Colonic mucosa (tissue), 4 donors: ENCODE measurements at regions not wholly inside any gene's neighbourhood (a gene's known extent, or its start where the extent isn't known, plus 50 kb on each side); places are given as distances from the start of the nearest gene placed in this dataset.
A peak's percentile ranks its signal among the peaks of the same experiment; 100 is the strongest.
"Not testable (repeated sequence)": the region's sequence is repeated elsewhere in the genome, so short reads cannot be mapped to it uniquely, and the experiment has no call there.

Source experiments
- DNase-seq: peaks from one replicate; pipeline ENCODE4 v3.0.0-alpha.2; 2020
- H3K27ac ChIP-seq: fragments of 200-600 bp; one replicate; pipeline ENCODE4 v1.8.0; 2021
- H3K27me3 ChIP-seq: fragments of 200-600 bp; one replicate; pipeline ENCODE4 v1.8.0; 2021
- H3K36me3 ChIP-seq: fragments of 200-600 bp; one replicate; pipeline ENCODE4 v1.8.0; 2021
- H3K4me1 ChIP-seq: fragments of 200-600 bp; one replicate; pipeline ENCODE4 v1.8.0; 2021; ENCODE audit warnings: mild to moderate bottlenecking
- H3K4me3 ChIP-seq: fragments of 200-600 bp; one replicate; pipeline ENCODE4 v1.8.0; 2021
- H3K9ac ChIP-seq, 2 donors: one replicate each; pipeline ENCODE4 v1.7.0; 2013; ENCODE audit warnings: control low read depth in 2 of 2, low read depth in 2 of 2, low read length in 2 of 2
- H3K9me3 ChIP-seq: fragments of 200-600 bp; one replicate; pipeline ENCODE4 v1.8.0; 2021
- CTCF ChIP-seq: fragments of 200-600 bp; IDR thresholded peaks from one replicate; pipeline ENCODE4 v1.8.0; 2022; ENCODE audit warnings: antibody characterized with exemption, mild to moderate bottlenecking
- intact Hi-C: fragments of 100-400 bp; cut with DNase I; formaldehyde crosslinking; loops from one replicate; pipeline ENCODE4 v1.14.1; 2022
- donor health status: healthy.
- donor health status: DM: no; HTN: no; CAD: no.
- donor health status: DM: no; HTN: no; CAD: no.

GRCh38 chr4:112951362-112952312 is 97.8 kb upstream of the ANK2 start:
- intact Hi-C loops: no loop called here
- no peaks in the 10 kb centered on the region for H3K4me1 ChIP-seq
- no peak overlapping the region for H3K9ac ChIP-seq
- H3K4me3 ChIP-seq: no peak overlapping the region
- H3K27ac ChIP-seq: no peak overlapping the region
- TF ChIP-seq CTCF: peak; percentile 44
- H3K27me3 ChIP-seq: no peaks in the 10 kb centered on the region
- no peaks in the 10 kb centered on the region for H3K36me3 ChIP-seq
- no peak for DNase-seq
- no peaks in the 10 kb centered on the region for H3K9me3 ChIP-seq

GRCh38 chr4:112952313-112952700 is 97.1 kb upstream of the ANK2 start:
- no peak overlapping the region for H3K4me3 ChIP-seq
- no peaks in the 10 kb centered on the region for H3K36me3 ChIP-seq
- no peak for DNase-seq
- no peaks in the 10 kb centered on the region for H3K9me3 ChIP-seq
- H3K27ac ChIP-seq: no peak overlapping the region
- no peaks in the 10 kb centered on the region for H3K4me1 ChIP-seq
- intact Hi-C loops: no loop called here
- no peak for TF ChIP-seq CTCF
- no peaks in the 10 kb centered on the region for H3K27me3 ChIP-seq
- H3K9ac ChIP-seq: no peak overlapping the region

- Histone ChIP-seq H3K9ac (no peak overlapping the region), H3K27me3 (no peaks in the 10 kb centered on the region), H3K4me1 (no peaks in the 10 kb centered on the region), H3K9me3 (no peaks in the 10 kb centered on the region), H3K36me3 (no peaks in the 10 kb centered on the region), H3K4me3 (no peak overlapping the region), H3K27ac (no peak overlapping the region)
- TF ChIP-seq CTCF: no peak
- intact Hi-C loops: no loop called here
- no peak for DNase-seq
Observed at GRCh38 chr4:112953262-112953661, 96.2 kb upstream of the ANK2 start.

GRCh38 chr4:112954286-112954685 is 95.2 kb upstream of the ANK2 start:
- TF ChIP-seq CTCF: no peak
- DNase-seq: no peak
- no peaks in the 10 kb centered on the region for H3K27me3 ChIP-seq
- H3K4me3 ChIP-seq: no peak overlapping the region
- H3K36me3 ChIP-seq: no peaks in the 10 kb centered on the region
- no peak overlapping the region for H3K9ac ChIP-seq
- no peaks in the 10 kb centered on the region for H3K4me1 ChIP-seq
- no peak overlapping the region for H3K27ac ChIP-seq
- intact Hi-C loops: no loop called here
- no peaks in the 10 kb centered on the region for H3K9me3 ChIP-seq

- Histone ChIP-seq H3K4me3 (no peak overlapping the region), H3K9ac (no peak overlapping the region), H3K27ac (no peak overlapping the region), H3K4me1 (no peaks in the 10 kb centered on the region), H3K36me3 (no peaks in the 10 kb centered on the region), H3K27me3 (no peaks in the 10 kb centered on the region), H3K9me3 (no peaks in the 10 kb centered on the region)
- intact Hi-C loops: no loop called here
- DNase-seq: no peak
- no peak for TF ChIP-seq CTCF
Observed at GRCh38 chr4:112956484-112956896, 93.0 kb upstream of the ANK2 start.

- H3K9ac ChIP-seq, intact Hi-C loops, DNase-seq, H3K4me1 ChIP-seq, H3K4me3 ChIP-seq, H3K36me3 ChIP-seq, H3K9me3 ChIP-seq, H3K27me3 ChIP-seq, H3K27ac ChIP-seq: not testable (repeated sequence)
Observed at GRCh38 chr4:112957764-112958163, 91.7 kb upstream of the ANK2 start.
